Dedifferentiated amniotic fluid mesenchymal stem cell (primary cell): ENCODE measurements at regions not wholly inside any gene's neighbourhood (a gene's known extent, or its start where the extent isn't known, plus 50 kb on each side); places are given as distances from the start of the nearest gene placed in this dataset.
A peak's percentile ranks its signal among the peaks of the same experiment; 100 is the strongest.
"Not testable (repeated sequence)": the region's sequence is repeated elsewhere in the genome, so short reads cannot be mapped to it uniquely, and the experiment has no call there.

Experiments
- DNase-seq: peaks from one replicate; pipeline ENCODE4 v3.0.0-alpha.2; 2016; ENCODE audit errors: extremely low spot score

DNA sequence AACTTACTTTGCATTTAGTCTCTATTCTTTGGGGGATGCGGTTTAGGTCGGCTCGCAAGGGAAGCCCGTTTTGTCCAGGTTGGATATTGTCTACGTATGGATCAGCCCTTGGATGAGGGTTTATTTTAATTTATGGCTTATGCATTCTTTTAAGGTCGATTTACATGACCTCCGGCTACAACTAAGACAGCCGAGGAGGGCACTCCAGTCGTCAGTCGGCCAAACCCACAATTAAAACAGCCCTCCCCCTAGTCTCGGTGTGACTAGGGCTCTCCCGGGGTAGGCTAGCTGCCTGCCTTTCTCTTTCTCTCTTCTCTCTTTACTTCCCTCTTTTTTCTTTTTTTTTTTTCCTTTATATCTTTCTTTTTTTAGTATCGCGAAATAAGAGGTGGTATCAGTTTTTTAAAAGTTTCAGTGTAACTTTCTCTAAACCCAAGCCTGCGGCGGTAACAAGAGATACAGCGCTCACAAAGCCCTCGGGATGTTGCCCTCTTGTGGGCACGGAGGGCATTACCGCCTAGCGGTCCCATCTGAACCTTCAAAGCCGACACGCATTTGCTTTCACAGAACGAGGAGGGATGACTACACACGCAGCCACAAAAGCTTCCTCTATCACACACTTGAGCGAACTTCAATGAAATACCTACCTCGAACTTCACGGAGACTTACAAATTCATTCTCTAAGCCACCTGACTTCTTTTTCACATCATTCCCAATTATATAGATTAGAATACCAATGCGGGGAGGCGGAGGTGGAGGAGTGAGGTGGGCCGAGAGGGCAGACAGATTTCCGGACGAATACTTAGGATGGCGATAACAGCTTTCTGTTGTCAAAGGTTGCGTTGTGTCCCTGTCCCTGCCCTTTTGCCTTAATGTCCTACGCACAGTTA lies 132.3 kb upstream of the C11orf58 start:
- DNase-seq: peak; percentile 93

DNA sequence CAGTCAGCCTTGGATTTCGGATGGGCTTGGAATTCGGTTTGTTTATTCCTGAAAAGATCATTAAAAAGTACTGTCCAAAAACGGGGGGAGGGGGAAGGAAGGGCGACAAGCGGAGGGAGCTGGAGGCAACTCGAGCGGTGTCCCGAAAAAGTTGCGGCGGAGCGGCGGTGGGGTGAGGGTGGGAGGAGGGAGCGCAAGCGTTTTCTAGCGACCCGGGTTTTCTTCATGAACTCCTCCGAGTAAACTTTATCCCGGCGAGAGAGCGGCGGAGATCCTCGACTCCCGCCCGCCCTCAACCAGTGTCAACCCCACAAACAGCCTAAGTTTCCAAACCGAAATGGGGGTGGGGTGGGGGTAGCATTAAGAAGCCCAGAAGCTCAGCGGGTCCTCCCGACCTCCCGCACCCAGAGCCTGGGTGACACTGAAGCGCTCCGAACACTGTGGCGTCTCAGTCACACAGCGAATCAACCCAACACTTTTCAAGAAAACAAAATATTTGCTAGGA lies 133.0 kb upstream of the C11orf58 start:
- peak; percentile 34 for DNase-seq

DNA sequence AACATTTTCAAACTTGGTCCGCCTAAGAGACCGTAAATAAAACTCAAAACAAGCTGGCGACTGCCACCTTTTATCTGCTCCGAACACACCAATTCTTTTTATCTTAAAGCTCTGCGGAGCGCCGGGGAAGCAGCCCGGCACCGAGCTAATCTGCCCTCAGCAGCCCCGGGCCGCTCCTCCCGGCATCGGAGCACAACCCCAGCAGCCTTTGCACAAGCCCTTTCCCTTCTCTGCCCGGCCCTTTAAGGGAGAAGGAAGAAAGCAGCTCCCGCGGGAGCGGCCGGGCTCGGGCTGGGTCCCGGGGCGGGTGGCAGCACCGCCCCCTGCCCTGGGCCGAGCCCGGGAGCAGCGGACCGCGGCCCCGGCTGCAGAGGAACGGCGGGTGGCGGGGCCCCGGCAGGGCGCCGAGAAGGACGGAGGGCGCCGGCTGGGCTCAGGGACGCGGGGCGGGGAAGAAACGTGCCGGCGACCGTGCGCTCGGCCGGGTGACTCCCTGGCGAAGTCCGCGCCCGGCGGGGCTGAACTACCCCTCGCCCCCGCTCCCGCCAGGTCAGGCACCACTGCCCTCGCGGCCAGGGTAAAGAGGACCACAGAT lies 133.6 kb upstream of the C11orf58 start:
- peak; percentile 16 for DNase-seq

DNA sequence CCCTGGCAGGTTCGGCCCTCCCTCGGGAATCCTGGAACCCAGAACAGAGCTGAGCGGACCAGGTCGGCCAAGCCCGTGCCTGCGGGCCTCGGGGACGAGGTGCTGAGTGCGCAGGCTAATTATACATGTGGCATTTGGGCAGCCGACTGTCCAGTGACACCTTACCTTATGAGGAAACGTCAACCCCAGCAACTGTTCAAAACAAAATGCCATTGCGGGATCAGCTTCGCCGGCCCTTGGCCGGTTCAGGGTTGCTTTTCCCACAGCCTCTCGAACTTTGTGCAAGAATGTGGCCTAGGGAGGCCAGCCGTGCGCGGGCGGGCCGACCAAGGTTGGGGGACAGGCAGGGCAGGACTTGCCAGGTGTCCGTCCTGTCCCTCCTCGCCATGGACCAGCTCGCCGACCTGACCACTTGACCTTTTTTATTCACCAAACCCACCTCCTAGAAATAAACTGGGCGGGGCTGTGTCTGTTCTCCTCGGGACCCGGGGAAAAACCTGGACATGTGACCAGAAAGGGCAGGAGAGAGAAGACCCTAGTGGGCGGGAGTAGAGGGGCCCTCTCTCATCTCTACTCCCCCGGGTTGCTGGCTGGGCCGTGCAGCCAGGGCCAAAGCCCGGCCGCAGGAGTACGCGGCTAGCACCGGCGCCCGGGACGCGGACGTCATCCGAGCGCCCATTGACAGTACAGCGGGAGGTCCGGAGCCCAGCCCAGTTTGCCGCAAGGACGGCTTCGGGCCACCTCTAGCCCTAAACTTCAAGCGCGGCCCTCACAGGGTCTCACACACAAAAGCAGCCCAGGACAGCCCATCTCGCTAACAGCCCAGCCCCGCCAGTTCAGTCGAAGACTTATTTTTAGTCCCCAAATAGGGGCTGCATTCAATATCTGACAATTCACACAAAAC lies 134.3 kb upstream of the C11orf58 start:
- DNase-seq: peak; percentile 18

DNA sequence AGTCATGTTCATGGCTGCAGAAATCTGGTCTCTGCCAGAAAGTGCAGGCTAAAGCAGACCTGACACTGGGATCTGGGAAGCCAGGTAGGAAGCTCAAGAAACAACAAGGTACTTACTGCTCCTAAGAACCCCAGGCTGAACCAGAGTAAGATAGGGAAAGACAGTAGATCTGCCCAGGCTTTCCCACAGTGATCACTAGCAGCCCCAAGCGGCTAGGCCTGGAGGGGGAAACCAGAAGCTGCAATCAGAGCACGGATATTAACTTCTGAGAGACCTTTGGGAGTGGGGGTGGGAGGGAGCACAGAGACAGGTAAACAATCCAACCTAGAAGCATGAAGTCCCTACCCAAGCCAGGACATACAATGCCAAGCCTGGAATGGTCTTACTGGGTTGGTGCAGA lies 135.2 kb upstream of the C11orf58 start:
- DNase-seq: no peak

DNA sequence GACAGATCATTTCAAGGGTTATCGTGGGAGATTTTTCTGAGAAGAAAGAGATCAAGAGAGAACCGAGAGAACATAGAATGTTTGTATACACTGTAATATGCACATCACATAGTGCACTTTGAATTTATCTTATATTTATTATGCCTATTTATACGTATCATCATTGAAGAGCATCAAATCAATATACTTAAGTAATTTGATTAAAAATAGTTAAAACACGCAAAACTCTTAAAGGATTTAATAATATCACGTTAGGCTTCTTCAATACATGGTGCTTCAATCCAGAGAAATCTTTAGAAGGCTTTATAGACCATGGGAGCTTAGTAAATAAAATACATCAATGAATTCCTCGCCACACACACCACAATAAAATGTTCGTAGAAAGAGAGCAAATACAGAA lies 139.5 kb upstream of the C11orf58 start:
- no peak for DNase-seq

DNA sequence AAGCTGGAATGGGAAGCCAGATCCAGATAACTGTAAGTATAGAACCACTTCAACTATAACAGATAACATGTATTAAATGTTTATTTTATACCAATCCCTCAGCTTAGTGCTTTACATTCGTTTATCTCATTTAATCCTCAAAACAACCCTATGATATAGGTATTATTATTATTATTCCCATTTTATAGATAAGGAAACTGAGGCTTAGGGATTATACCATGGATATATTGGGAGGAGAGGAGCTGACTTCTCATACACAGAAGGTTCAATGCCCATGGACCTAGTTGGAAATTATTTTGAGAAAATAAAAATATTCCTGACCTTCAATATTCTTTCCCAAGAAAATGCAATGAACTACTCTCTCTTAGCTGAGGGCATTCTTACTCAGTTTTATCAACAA lies 140.4 kb upstream of the C11orf58 start:
- DNase-seq: no peak

DNA sequence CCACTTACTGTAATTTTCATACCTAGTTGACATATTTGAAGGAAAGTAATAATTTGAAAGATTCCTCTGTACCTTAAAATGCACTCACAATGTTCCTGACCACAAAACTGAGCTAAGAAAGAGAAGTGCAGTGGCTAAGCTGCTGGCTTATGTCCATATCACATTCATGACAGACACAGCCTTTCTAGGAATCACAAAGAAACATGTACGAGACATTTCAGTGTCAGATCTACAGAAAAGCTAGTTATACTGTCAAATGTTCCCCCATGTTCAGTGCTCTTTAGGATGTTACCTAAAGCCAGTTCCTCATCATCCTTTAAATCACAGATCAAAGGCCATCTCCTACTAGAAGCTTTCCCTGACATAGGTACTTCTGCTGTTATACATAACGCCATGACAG lies 142.2 kb upstream of the C11orf58 start:
- DNase-seq: no peak

DNA sequence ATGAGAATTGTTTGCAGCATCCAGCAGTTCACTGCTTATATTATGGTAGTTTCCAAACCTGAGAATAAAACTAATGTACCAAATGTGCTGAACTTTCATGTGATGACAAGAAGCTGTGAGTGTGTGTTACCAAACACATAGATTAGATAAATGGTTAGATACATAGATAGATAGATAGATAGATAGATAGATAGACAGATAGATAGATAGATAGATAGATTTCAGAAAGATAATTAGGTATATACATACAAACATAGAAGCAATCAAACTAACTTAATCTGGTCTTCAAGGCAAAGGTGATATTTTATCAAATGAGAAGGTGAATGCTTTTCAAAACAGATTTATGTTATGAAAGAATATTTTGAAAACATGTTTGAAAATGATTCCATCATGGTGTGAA lies 147.3 kb upstream of the C11orf58 start:
- DNase-seq: no peak

DNA sequence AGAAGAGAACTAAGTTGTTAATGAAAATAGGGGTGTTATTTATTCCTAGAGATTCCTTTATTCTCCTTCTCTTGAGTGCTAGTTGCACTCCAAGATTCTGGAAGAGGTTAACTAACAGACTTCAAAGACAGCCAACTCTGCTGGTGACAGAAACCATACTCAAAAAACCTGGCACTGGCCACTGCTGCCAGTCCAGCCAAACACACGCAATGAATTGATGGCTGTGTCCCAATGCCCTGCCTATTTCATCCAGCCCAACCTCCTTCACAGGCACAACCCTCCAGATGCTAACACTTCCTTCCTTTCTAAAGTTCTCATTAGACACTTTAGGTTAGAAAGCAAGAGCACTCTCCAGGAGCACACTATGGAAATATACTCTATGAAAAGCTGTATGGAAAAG lies 150.8 kb upstream of the C11orf58 start:
- DNase-seq: no peak

DNA sequence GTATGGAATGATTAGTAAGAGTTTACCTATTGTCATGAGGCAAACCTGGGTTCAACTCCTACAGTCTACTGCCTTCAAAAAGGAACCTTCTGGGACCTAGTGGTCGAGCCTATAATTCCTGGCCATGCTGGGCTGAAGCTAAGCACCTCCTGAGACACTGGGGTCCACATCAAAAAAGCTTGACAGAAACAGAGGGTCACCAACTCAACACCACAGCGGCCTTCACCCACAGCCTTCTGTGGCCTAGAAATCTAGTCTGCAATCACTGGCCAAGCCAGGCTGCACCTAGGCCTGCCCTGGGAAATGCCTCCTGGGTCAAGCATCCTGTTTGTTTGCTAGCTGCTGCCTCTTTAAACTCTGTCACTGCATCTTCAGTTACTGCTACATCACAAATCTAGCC lies 153.9 kb upstream of the C11orf58 start:
- no peak for DNase-seq

DNA sequence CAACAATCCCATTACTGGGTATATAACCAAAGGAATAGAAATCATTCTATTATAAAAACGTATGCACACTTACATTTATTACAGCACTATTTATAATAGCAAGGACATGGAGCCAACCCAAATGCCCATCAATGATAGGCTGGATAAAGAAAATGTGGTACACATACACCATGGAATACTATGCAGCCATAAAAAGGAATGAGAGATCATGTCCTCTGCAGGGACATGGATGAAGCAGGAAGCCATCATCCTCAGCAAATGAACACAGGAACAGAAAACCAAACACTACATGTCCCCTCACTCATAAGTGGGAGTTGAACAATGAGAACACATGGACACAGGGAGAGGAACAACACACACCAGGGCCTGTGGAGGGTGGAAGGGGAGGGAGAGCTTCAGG lies 157.4 kb upstream of the C11orf58 start:
- not testable (repeated sequence) for DNase-seq

DNA sequence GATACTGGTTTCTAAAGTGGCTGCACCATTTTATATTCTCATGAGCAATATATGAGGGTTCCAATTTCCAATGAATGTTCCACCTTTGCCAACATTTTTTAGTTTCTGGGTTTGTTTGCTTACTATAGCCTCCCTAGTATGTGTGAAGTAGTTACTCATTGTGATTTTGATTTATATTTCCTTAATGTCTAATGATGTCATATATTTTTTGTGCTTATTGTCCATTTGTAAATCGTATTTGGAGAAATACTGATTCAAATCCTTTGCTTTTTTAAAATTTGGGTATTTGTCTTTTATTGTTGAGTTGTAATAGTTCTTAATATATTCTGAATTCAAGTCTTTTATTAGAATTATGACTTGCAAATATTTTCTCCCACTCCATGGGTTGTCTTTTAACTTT lies 161.0 kb upstream of the C11orf58 start:
- no peak for DNase-seq

DNA sequence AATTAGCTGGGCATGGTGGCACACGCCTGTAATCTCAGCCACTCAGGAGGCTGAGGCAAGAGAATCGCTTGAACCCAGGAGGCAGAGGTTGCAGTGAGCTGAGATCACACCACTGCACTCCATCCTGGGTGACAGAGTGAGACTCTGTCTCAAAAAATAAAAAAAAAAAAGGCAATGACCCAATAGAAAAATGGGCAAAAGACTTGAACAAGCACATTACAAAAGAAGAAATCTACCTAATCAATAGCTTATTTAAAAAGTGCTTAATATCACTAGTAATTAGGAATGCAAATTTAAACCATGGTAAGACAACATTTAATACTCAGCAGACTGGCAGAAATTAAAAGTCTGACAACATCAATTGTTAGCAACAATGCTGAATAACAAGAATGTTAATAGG lies 163.6 kb upstream of the C11orf58 start:
- not testable (repeated sequence) for DNase-seq

DNA sequence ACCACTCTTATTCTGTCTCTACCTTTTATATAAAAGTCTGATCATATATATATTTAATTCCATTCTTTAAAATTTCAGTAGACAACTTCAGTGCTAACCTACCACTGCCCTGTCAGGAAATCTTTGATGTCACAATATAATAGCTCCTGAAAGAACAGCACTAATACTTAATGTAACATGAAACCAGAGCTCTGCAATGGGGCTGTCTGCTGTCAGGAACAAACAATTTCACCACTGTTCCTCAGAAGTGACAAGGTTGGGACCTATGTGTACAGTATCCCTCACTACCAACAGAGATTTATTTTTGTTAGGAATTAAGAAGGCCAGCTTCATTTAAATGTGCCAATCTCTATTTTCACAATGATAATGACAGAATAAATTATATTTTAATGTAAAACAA lies 165.5 kb upstream of the C11orf58 start:
- DNase-seq: no peak

DNA sequence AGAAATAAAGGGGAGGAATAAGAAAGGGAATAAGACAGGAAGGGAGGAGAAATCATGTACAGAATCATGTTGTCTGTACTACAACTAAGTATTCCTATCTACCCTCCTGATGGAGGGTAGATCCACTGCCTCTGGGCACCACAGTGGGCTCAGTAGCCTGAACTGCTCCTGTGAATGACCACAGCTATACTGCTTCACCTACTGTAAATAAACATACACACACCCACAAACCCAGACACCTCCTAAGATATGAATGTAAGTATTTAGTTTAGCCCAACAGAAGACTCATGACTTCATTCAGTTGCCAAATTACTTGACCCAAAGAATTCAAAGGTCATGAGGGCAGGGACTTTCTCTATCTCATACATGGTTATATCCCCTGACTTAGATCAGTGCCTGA lies 177.3 kb upstream of the C11orf58 start:
- DNase-seq: no peak

DNA sequence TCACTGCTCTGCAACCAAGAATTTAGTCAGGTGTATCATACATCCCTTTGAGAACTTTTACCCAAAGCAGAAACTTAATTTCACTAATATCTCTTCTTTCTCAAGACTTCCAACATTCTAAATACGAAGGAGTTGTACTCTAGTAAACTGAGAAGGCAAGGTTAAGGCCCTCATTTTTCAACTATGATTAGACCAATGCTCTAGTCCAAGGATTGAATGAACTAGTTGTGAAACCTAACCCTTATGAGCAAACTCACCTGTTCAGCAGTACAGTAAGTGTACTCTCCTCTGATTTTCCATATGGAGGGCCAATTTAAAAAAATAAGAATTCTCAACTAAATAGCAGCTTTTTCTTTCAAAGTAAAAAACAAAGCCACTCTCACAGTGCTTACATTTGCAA lies 180.0 kb upstream of the C11orf58 start:
- no peak for DNase-seq

DNA sequence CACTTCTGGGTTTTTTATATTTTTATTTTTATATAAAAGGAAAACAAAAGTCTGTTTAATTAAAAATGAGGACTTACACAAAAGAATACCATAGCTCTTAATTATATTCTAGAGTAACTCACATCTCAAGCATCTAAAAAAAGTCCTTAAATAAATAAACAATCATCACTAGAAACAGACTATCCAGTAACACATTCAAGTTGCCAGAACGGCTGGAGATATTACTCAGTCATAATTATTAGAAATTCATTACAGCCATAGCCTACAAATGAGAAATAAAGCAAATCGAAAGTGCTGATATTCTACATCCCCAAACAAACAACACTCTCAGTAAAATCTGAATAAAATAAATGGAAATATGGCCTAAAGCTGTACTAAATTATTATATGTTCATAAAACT lies 182.5 kb upstream of the C11orf58 start:
- DNase-seq: no peak

DNA sequence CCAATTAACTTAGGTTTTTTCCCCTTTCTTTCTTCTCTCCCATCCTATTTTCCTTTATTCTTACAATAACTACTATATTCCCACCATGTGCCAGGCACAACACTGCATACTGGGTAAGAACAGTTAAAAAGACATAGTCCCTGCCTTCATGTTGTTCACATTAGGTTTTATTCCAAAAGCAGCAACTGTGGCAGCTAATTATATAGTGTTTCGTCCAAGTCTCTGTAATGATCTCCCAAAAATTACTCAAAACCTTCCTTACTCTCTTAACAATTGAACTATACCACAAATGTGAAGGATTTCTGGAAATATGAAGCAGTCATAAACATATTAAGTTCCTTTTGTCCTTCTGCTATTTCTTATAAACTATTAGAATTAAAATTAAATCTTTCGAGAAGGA lies 184.1 kb upstream of the C11orf58 start:
- no peak for DNase-seq

DNA sequence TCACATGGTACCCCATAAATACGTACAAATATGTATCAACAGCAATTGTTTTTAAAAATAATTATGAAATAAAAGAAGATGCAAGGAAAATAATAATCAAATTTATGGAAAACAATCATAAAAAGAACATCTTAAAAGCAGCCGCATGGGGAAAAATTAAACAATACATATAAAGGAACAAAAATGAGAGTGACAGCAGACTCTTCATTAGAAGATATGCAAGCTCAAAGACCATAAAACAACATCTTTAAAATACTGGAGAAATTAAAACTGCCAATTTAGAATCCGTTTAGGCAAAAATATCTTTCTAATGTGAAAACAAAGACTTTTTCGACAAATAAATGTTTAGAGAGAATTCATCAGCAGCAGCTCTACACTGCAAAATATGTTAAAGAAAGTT lies 190.6 kb upstream of the C11orf58 start:
- no peak for DNase-seq

DNA sequence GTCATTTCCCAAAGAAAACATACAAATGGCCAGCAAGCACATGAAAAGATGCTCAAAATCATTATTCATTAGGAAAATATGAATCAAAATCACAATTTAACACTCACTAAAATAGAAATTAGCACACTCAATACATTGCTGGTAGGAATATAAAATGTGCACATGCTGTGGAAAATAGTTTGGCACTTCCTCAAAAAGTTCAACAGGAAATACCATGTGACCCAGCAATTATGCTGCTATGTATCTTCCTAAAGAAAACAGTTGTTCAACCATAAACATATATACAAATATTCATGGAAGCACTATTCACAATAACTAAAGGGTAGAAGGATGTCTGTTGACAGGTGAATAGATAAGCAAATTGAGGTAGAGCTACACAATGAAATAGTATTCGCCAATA lies 187.3 kb upstream of the SOX6 start:
- DNase-seq: no peak

DNA sequence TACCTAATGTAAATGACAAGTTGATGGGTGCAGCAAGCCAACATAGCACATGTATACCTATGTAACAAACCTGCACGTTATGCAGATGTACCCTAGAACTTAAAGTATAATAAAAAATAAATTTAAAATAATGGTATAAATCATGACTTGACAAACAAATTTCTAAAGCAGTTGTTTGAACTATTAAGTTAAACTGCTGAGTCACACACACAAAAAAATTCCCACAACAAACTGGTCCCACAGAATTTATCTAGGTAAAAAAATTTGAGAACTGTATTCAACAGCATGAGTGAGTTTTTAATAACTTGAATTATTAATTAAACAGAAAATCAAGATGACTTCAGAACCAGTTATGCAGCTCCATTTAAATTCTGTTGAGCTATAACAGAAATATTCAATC lies 186.0 kb upstream of the SOX6 start:
- DNase-seq: no peak
